AG04450 (cell line): ENCODE measurements at regions not wholly inside any gene's neighbourhood (a gene's known extent, or its start where the extent isn't known, plus 50 kb on each side); places are given as distances from the start of the nearest gene placed in this dataset.
"Not testable (repeated sequence)": the region's sequence is repeated elsewhere in the genome, so short reads cannot be mapped to it uniquely, and the experiment has no call there.

Source experiments
- CTCF ChIA-PET: fragments of 300-600, 350-600 bp; formaldehyde crosslinking; extraction: SDS; loops from one replicate; lab custom pipeline; 2022; ENCODE audit warnings: antibody characterized with exemption, inconsistent platforms; lab: Charles Lee
- POLR2A ChIA-PET: fragments of 350-600 bp; formaldehyde crosslinking; extraction: SDS; loops from one replicate; lab custom pipeline; 2021; ENCODE audit warnings: antibody characterized with exemption, inconsistent platforms; lab: Yijun Ruan, JAX
- DNase-seq: peaks from one replicate; pipeline ENCODE4 v3.0.0-alpha.2; 2011; ENCODE audit warnings: low read depth, low spot score
- H3K27ac ChIP-seq: one replicate; pipeline ENCODE4 v1.5.1; 2012; ENCODE audit warnings: low read depth, low read length, control low read depth
- H3K27me3 ChIP-seq: one replicate; pipeline ENCODE4 v1.6.0; 2012; ENCODE audit warnings: low read length; ENCODE audit not compliant: control insufficient read depth, insufficient read depth
- H3K4me3 ChIP-seq: 2 replicates; pipeline ENCODE4 v1.5.1; 2011; ENCODE audit warnings: mild to moderate bottlenecking, low read depth, low read length, control low read depth
- H3K9me3 ChIP-seq: 2 replicates; pipeline ENCODE4 v1.5.1; 2012; ENCODE audit warnings: low read length; ENCODE audit not compliant: control insufficient read depth, insufficient read depth
- TF ChIP-seq, protein P1 (sequence below): IDR thresholded peaks from 2 replicates; pipeline ENCODE4 v1.5.1; 2011; ENCODE audit warnings: low read depth, low read length, control low read depth, inconsistent platforms

DNA sequence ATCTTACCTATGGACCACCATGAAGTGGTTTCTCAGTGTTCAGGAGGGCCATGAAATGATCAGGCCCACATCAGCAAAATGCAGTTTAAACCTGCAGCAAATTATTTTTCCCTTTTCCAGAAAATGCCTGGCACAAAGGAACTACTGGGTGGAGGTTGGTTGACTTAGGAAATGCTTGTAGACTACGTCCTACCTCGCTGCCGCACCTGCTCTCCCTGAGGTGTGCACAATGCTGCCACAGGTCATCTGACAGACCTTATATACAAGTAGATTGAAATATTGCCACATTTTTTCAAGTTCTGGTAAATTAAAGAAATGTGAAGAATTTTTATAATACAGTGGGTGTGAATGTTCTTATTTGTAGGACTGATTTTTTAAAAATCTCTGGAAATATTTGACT is 166.7 kb upstream of the PDE4B start:
- POLR2A ChIA-PET = no interaction called here
- Histone ChIP-seq H3K4me3 (no peak overlapping the region), H3K9me3 (no peaks in the 10 kb centered on the region), H3K27me3 (no peaks in the 10 kb centered on the region), H3K27ac (no peak overlapping the region)
- TF ChIP-seq, protein P1, sequence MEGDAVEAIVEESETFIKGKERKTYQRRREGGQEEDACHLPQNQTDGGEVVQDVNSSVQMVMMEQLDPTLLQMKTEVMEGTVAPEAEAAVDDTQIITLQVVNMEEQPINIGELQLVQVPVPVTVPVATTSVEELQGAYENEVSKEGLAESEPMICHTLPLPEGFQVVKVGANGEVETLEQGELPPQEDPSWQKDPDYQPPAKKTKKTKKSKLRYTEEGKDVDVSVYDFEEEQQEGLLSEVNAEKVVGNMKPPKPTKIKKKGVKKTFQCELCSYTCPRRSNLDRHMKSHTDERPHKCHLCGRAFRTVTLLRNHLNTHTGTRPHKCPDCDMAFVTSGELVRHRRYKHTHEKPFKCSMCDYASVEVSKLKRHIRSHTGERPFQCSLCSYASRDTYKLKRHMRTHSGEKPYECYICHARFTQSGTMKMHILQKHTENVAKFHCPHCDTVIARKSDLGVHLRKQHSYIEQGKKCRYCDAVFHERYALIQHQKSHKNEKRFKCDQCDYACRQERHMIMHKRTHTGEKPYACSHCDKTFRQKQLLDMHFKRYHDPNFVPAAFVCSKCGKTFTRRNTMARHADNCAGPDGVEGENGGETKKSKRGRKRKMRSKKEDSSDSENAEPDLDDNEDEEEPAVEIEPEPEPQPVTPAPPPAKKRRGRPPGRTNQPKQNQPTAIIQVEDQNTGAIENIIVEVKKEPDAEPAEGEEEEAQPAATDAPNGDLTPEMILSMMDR = no peak
- DNase-seq = no peak
- CTCF ChIA-PET = no interaction called here

- DNase-seq = no peak
- CTCF ChIA-PET = no interaction called here
- POLR2A ChIA-PET = no interaction called here
These were observed 162.9 kb upstream of the PDE4B start for GRCh38 chr1:65629788-65630187.

DNA sequence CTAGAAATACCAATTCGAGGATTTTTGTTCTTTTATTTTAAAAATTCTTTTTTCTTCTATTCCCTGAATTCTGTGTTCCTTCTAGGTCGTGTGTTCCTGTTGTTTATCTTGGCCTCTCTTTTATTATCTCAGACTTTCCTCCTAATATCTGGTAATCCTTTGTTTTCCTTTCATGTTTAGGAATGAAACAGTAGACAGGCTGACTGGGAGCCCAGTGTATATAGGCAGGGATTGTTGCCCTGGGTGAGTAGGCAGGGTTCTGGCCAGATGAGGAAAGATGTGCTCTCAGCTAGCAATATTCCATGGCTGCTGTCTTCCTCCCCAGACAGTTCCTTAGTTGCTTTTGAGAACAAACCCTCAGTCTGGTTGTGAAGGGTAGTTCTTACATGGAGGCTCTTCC is 161.8 kb upstream of the PDE4B start:
- H3K4me3 ChIP-seq = no peak overlapping the region
- H3K9me3 ChIP-seq = no peaks in the 10 kb centered on the region
- DNase-seq = no peak
- H3K27ac ChIP-seq = no peak overlapping the region
- TF ChIP-seq, protein P1 = no peak
- CTCF ChIA-PET = no interaction called here
- POLR2A ChIA-PET = no interaction called here
- H3K27me3 ChIP-seq = no peaks in the 10 kb centered on the region

More at GRCh38 chr1:65629788-65630187, 162.9 kb upstream of the PDE4B start:
- no peaks in the 10 kb centered on the region for H3K27me3 ChIP-seq
- no peaks in the 10 kb centered on the region for H3K9me3 ChIP-seq
- H3K4me3 ChIP-seq = no peak overlapping the region
- TF ChIP-seq, protein P1 = no peak
- H3K27ac ChIP-seq = no peak overlapping the region

- CTCF ChIA-PET = no interaction called here
- TF ChIP-seq, protein P1 = no peak
- Histone ChIP-seq H3K27ac (no peak overlapping the region), H3K9me3 (no peaks in the 10 kb centered on the region), H3K27me3 (no peaks in the 10 kb centered on the region), H3K4me3 (no peak overlapping the region)
- POLR2A ChIA-PET = no interaction called here
- DNase-seq = no peak
These were observed 160.5 kb upstream of the PDE4B start for GRCh38 chr1:65632235-65632634.

GRCh38 chr1:65640046-65640445 is 152.6 kb upstream of the PDE4B start:
- no peaks in the 10 kb centered on the region for H3K27me3 ChIP-seq
- POLR2A ChIA-PET = no interaction called here
- DNase-seq = no peak
- CTCF ChIA-PET = no interaction called here
- H3K27ac ChIP-seq = no peak overlapping the region
- TF ChIP-seq, protein P1 = no peak
- no peaks in the 10 kb centered on the region for H3K9me3 ChIP-seq
- H3K4me3 ChIP-seq = no peak overlapping the region

GRCh38 chr1:65649185-65649584 is 143.5 kb upstream of the PDE4B start:
- H3K9me3 ChIP-seq, H3K27ac ChIP-seq, DNase-seq, CTCF ChIA-PET, H3K27me3 ChIP-seq, H3K4me3 ChIP-seq, POLR2A ChIA-PET: not testable (repeated sequence)
